Prostate gland (tissue), 2 donors: ENCODE measurements at regions not wholly inside any gene's neighbourhood (a gene's known extent, or its start where the extent isn't known, plus 50 kb on each side); places are given as distances from the start of the nearest gene placed in this dataset.

Experiments used
- DNase-seq: peaks from one replicate; pipeline ENCODE4 v3.0.0-alpha.2; 2019; ENCODE audit warnings: low spot score
- H3K27ac ChIP-seq, 2 donors: fragments of 200-600 bp; sonication (generic); 2 replicates each; pipeline ENCODE4 v1.5.1; 2017 to 2019
- H3K27me3 ChIP-seq: fragments of 200-600 bp; sonication (generic); replicated peaks from 2 replicates; pipeline ENCODE4 v1.5.1; 2019; ENCODE audit not compliant: insufficient read depth
- H3K36me3 ChIP-seq, 2 donors: fragments of 200-600 bp; sonication (generic); 1 replicate in 1 of 2; 2 replicates in 1 of 2; pipeline versions ENCODE4 v1.5.1 to v1.8.1; 2017 to 2019
- H3K4me1 ChIP-seq: fragments of 200-600 bp; sonication (generic); replicated peaks from 2 replicates; pipeline ENCODE4 v1.5.1; 2019
- H3K4me3 ChIP-seq, 2 donors: fragments of 200-600 bp; sonication (generic); 2 replicates each; pipeline ENCODE4 v1.5.1; 2017 to 2019
- H3K9me3 ChIP-seq: fragments of 200-600 bp; sonication (generic); 2 replicates; pipeline ENCODE4 v1.5.1; 2017
- POLR2A ChIP-seq: fragments of 450-650 bp; IDR thresholded peaks from one replicate; pipeline ENCODE4 v1.6.1; 2016; ENCODE audit warnings: antibody characterized with exemption, mild to moderate bottlenecking
- POLR2AphosphoS5 ChIP-seq: sonication (generic); formaldehyde crosslinking; IDR thresholded peaks from one replicate; pipeline ENCODE4 v1.6.1; 2017; ENCODE audit warnings: antibody characterized with exemption
- WGBS: methylation state at CpG from one replicate; pipeline ENCODE4 v1.1.5; 2018; 5-methylcytosine and 5-hydroxymethylcytosine counted together
- intact Hi-C: fragments of 100-400 bp; cut with DNase I; formaldehyde crosslinking; loops from one replicate; pipeline ENCODE4 v1.14.2; 2022
- TF ChIP-seq, protein P1 (sequence below), 4 experiments: fragments of 200-600 bp in 2 of 4; fragments of 450-650 bp in 2 of 4; sonication (generic) in 2 of 4; IDR thresholded peaks; 1 replicate in 3 of 4; 2 replicates in 1 of 4; pipeline ENCODE4 v1.5.1; 2016 to 2019; ENCODE audit warnings: antibody characterized with exemption in 4 of 4, mild to moderate bottlenecking in 2 of 4, moderate library complexity in 2 of 4

DNA sequence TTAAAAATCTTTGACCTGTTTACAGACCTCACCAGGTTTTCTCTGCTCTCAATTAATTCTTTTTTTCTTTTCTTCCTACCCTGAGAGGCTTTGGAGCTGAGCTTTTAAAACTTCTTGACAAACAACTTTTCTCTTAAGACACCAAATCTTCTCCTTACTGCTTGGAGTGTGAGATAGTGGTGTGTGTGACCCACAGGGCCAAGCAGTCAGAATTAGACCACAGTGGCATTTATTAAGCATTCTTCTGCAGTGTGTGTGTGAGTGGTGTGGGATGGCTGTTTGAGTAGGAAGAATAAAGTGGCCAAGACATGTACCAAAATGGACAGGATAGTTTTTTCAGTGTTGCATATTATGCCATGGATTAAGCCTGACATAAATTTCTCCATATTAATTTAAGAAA, 665.1 kb downstream of the RAPGEF2 start:
- Histone ChIP-seq H3K27me3 (no peaks in the 10 kb centered on the region), H3K27ac (no peak overlapping the region), H3K36me3 (no peaks in the 10 kb centered on the region), H3K4me3 (no peak overlapping the region), H3K9me3 (no peaks in the 10 kb centered on the region), H3K4me1 (no peaks in the 10 kb centered on the region)
- no peak for TF ChIP-seq POLR2AphosphoS5
- intact Hi-C loops = no loop called here
- no peak for DNase-seq

DNA sequence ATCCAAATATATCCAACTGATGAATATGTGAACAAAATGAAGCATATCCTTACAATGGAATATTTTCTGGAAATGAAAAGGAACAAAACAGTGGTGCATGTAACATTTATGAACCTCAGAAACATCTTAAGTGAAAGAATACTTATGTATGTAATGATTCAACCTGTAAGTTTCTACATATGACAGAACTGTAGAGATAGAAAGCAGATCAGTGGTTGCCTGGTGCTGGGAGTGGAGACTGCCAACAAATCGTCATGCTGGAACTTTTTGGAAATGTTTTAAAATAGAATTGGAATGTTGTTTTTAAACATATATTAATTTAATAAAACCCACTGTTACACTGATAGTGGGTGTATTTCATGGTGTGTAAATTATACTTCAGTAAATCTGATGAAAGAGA, 667.5 kb downstream of the RAPGEF2 start:
- H3K27me3 ChIP-seq = no peaks in the 10 kb centered on the region
- WGBS = 12% methylated on average over 1 of the region's 1 CpG
- H3K36me3 ChIP-seq = no peaks in the 10 kb centered on the region
- H3K4me3 ChIP-seq = no peak overlapping the region
- no peaks in the 10 kb centered on the region for H3K4me1 ChIP-seq
- H3K27ac ChIP-seq = no peak overlapping the region
- intact Hi-C loops = no loop called here
- no peak for DNase-seq
- no peak for TF ChIP-seq POLR2AphosphoS5
- no peak for TF ChIP-seq POLR2A
- TF ChIP-seq, protein P1, sequence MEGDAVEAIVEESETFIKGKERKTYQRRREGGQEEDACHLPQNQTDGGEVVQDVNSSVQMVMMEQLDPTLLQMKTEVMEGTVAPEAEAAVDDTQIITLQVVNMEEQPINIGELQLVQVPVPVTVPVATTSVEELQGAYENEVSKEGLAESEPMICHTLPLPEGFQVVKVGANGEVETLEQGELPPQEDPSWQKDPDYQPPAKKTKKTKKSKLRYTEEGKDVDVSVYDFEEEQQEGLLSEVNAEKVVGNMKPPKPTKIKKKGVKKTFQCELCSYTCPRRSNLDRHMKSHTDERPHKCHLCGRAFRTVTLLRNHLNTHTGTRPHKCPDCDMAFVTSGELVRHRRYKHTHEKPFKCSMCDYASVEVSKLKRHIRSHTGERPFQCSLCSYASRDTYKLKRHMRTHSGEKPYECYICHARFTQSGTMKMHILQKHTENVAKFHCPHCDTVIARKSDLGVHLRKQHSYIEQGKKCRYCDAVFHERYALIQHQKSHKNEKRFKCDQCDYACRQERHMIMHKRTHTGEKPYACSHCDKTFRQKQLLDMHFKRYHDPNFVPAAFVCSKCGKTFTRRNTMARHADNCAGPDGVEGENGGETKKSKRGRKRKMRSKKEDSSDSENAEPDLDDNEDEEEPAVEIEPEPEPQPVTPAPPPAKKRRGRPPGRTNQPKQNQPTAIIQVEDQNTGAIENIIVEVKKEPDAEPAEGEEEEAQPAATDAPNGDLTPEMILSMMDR (IDR thresholded peaks at IDR 0.05) = no peak
- no peaks in the 10 kb centered on the region for H3K9me3 ChIP-seq

DNA sequence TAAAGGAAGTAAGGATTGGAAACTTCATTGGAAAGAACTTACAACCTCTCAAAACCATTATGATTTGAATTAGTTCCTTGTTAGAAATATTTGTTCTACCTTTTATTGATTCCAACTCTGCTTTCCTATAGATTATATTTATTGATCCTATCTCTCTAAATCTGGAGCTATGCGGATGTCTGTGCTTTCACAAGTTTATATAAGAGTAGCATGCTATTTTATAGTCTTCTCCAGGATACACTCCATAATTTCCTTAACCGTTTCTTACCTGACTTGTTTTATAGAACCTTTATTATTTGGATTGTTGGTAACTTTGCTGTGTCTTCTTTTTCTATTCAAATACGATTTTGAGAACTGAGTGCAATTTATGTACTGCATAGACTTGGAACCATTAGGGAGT, 668.1 kb downstream of the RAPGEF2 start:
- 12% methylated on average over 3 of the region's 3 CpGs for WGBS
- H3K27me3 ChIP-seq = no peaks in the 10 kb centered on the region
- no peak for DNase-seq
- intact Hi-C loops = no loop called here
- no peak overlapping the region for H3K4me3 ChIP-seq
- H3K9me3 ChIP-seq = no peaks in the 10 kb centered on the region
- H3K36me3 ChIP-seq = no peaks in the 10 kb centered on the region
- TF ChIP-seq, protein P1 (IDR thresholded peaks at IDR 0.05) = no peak
- H3K4me1 ChIP-seq = no peaks in the 10 kb centered on the region
- no peak overlapping the region for H3K27ac ChIP-seq

DNA sequence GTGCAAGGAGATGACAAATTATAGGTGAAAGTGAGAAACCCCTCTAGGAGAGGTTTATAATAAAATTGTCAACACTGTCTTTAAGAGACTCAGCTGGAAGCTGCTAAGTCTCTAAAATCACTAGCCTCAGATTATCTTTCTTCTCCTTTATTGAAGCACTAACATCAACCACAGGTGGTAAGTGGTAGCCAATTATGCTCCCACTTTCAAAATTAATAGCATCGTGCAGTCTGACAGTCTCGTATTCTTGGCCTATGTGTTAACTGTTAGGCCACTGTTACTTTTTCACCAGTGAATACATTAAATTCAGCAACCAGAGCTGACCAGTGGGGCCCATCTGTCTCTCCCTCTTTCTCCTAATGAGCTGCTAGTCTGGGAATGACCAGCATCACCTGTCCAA, 674.1 kb downstream of the RAPGEF2 start:
- no peaks in the 10 kb centered on the region for H3K27me3 ChIP-seq
- 44% methylated on average over 2 of the region's 2 CpGs for WGBS
- H3K4me1 ChIP-seq = no peaks in the 10 kb centered on the region
- intact Hi-C loops = no loop called here
- no peaks in the 10 kb centered on the region for H3K9me3 ChIP-seq
- H3K27ac ChIP-seq = no peak overlapping the region
- H3K36me3 ChIP-seq = no peaks in the 10 kb centered on the region
- TF ChIP-seq POLR2A = no peak
- TF ChIP-seq, protein P1 (IDR thresholded peaks at IDR 0.05) = no peak
- TF ChIP-seq POLR2AphosphoS5 = no peak
- no peak for DNase-seq
- no peak overlapping the region for H3K4me3 ChIP-seq

DNA sequence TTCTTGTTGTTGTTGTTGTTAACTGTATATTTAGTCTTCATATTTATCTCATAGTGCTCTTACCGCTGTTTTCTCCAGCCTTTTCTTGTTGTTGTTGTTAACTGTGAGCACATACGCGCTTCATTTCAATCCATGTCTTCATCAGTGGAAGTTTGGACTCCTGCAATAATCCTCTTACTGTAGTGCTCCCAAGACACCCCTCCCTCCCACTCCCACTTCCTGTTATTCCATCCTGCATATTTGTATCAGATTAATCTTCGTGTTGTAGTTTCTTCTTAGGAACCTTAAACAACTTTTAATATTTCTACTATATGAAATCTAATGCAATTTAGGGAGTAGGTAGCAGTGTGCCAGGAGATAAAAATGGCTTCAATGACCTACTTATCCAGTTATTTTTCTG, 674.8 kb downstream of the RAPGEF2 start:
- Histone ChIP-seq H3K27me3 (no peaks in the 10 kb centered on the region), H3K4me1 (no peaks in the 10 kb centered on the region), H3K9me3 (no peaks in the 10 kb centered on the region), H3K36me3 (no peaks in the 10 kb centered on the region), H3K4me3 (no peak overlapping the region), H3K27ac (no peak overlapping the region)
- 92% methylated on average over 4 of the region's 4 CpGs for WGBS
- intact Hi-C loops = no loop called here
- DNase-seq = no peak
- TF ChIP-seq POLR2AphosphoS5 (no peak), POLR2A (no peak)
- TF ChIP-seq, protein P1 (IDR thresholded peaks at IDR 0.05) = no peak

DNA sequence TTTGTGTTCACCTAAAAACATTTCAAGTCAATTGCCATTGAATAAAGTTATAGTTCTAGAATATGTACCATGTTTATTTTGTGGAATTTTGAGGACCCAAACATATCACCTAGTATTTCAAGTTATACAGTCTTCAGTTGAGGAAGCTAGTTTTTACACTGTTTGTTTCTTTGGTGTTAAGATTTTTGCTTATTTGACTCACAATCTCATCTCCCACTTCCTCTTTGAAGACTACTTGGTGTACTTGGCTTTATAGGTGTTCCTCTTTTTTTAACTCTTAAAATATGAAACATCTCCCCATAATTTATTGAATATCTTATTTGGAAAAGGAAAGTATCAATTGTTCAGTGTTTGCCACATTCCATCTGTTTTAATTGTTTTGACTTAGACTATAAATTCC, 675.4 kb downstream of the RAPGEF2 start:
- TF ChIP-seq POLR2A = no peak
- no peak for TF ChIP-seq POLR2AphosphoS5
- TF ChIP-seq, protein P1 (IDR thresholded peaks at IDR 0.05) = no peak
- no peak overlapping the region for H3K4me3 ChIP-seq
- no peaks in the 10 kb centered on the region for H3K4me1 ChIP-seq
- intact Hi-C loops = no loop called here
- H3K27me3 ChIP-seq = no peaks in the 10 kb centered on the region
- H3K27ac ChIP-seq = no peak overlapping the region
- H3K36me3 ChIP-seq = no peaks in the 10 kb centered on the region
- DNase-seq = no peak
- H3K9me3 ChIP-seq = no peaks in the 10 kb centered on the region
